HepG2 (cell line): ENCODE measurements at regions not wholly inside any gene's neighbourhood (a gene's known extent, or its start where the extent isn't known, plus 50 kb on each side); places are given as distances from the start of the nearest gene placed in this dataset.

ENCODE experiments used
- CTCF ChIP-seq: sonication (generic); formaldehyde crosslinking; IDR thresholded peaks from 2 replicates; pipeline ENCODE4 v1.5.0; 2020; ENCODE audit warnings: mild to moderate bottlenecking, missing genetic modification reagents, moderate library complexity
- MED1 ChIP-seq: sonication (generic); formaldehyde crosslinking; IDR thresholded peaks from 2 replicates; pipeline ENCODE4 v1.4.0; 2020; ENCODE audit warnings: missing genetic modification reagents
- NFYB ChIP-seq: sonication (generic); formaldehyde crosslinking; IDR thresholded peaks from 2 replicates; pipeline ENCODE4 v1.4.0; 2020; ENCODE audit warnings: missing genetic modification reagents
- SP1 ChIP-seq, 2 experiments: fragments of 450-650 bp in 1 of 2; sonication (generic) in 1 of 2; formaldehyde crosslinking in 1 of 2; IDR thresholded peaks; 2 replicates each; pipeline versions ENCODE4 v1.4.0 to v1.6.1; 2016 to 2020; ENCODE audit warnings: missing genetic modification reagents in 1 of 2
- TRAFD1 ChIP-seq: sonication (generic); formaldehyde crosslinking; IDR thresholded peaks from 2 replicates; pipeline ENCODE4 v1.5.1; 2020; ENCODE audit warnings: missing genetic modification reagents, mild to moderate bottlenecking, borderline replicate concordance
- TF ChIP-seq, protein P1 (sequence below): sonication (generic); formaldehyde crosslinking; IDR thresholded peaks from 2 replicates; pipeline ENCODE4 v1.4.0; 2020; ENCODE audit warnings: missing genetic modification reagents
- TF ChIP-seq, protein P2 (sequence below): sonication (generic); formaldehyde crosslinking; IDR thresholded peaks from 2 replicates; pipeline ENCODE4 v1.4.0; 2020; ENCODE audit warnings: missing genetic modification reagents
- TF ChIP-seq, protein P3 (sequence below): sonication (generic); formaldehyde crosslinking; IDR thresholded peaks from 2 replicates; pipeline ENCODE4 v1.5.0; 2020; ENCODE audit warnings: mild to moderate bottlenecking, missing genetic modification reagents

DNA sequence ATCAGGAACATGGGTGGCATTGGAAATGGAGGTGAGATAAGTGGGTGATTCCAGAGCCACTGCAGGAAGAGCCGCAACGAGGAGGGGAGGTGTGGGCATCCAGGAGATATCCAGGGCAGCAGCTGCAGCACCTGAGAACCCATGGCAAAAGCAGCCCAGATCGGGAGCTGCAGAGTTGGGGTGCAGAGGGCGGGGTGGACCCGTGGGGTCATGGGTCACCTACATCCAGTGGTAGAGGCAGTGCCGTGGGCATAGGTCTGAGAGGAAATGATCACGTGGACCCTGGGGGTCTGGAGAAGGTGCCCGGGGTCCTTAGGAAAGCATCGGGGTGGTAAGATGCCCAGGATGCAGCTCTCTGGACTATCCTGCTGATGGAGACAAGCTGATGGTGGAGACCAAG lies 530.0 kb downstream of the GLRX3 start:
- TF ChIP-seq, protein P1, sequence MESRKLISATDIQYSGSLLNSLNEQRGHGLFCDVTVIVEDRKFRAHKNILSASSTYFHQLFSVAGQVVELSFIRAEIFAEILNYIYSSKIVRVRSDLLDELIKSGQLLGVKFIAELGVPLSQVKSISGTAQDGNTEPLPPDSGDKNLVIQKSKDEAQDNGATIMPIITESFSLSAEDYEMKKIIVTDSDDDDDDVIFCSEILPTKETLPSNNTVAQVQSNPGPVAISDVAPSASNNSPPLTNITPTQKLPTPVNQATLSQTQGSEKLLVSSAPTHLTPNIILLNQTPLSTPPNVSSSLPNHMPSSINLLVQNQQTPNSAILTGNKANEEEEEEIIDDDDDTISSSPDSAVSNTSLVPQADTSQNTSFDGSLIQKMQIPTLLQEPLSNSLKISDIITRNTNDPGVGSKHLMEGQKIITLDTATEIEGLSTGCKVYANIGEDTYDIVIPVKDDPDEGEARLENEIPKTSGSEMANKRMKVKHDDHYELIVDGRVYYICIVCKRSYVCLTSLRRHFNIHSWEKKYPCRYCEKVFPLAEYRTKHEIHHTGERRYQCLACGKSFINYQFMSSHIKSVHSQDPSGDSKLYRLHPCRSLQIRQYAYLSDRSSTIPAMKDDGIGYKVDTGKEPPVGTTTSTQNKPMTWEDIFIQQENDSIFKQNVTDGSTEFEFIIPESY (CRISPR knock-in tag): no peak
- TF ChIP-seq, protein P2, sequence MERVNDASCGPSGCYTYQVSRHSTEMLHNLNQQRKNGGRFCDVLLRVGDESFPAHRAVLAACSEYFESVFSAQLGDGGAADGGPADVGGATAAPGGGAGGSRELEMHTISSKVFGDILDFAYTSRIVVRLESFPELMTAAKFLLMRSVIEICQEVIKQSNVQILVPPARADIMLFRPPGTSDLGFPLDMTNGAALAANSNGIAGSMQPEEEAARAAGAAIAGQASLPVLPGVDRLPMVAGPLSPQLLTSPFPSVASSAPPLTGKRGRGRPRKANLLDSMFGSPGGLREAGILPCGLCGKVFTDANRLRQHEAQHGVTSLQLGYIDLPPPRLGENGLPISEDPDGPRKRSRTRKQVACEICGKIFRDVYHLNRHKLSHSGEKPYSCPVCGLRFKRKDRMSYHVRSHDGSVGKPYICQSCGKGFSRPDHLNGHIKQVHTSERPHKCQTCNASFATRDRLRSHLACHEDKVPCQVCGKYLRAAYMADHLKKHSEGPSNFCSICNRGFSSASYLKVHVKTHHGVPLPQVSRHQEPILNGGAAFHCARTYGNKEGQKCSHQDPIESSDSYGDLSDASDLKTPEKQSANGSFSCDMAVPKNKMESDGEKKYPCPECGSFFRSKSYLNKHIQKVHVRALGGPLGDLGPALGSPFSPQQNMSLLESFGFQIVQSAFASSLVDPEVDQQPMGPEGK (CRISPR knock-in tag): no peak
- TF ChIP-seq SP1 (IDR thresholded peaks at IDR 0.05) (no peak), SP1 (CRISPR knock-in tag; IDR thresholded peaks at IDR 0.05) (no peak), MED1 (CRISPR knock-in tag) (no peak), CTCF (CRISPR knock-in tag) (no peak), TRAFD1 (no peak), NFYB (no peak)
- TF ChIP-seq, protein P3, sequence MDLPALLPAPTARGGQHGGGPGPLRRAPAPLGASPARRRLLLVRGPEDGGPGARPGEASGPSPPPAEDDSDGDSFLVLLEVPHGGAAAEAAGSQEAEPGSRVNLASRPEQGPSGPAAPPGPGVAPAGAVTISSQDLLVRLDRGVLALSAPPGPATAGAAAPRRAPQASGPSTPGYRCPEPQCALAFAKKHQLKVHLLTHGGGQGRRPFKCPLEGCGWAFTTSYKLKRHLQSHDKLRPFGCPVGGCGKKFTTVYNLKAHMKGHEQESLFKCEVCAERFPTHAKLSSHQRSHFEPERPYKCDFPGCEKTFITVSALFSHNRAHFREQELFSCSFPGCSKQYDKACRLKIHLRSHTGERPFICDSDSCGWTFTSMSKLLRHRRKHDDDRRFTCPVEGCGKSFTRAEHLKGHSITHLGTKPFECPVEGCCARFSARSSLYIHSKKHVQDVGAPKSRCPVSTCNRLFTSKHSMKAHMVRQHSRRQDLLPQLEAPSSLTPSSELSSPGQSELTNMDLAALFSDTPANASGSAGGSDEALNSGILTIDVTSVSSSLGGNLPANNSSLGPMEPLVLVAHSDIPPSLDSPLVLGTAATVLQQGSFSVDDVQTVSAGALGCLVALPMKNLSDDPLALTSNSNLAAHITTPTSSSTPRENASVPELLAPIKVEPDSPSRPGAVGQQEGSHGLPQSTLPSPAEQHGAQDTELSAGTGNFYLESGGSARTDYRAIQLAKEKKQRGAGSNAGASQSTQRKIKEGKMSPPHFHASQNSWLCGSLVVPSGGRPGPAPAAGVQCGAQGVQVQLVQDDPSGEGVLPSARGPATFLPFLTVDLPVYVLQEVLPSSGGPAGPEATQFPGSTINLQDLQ (CRISPR knock-in tag): no peak
